Stimulated activated CD8-positive, alpha-beta memory T cell treated with anti-CD3 and anti-CD28 coated beads, Interleukin-15, amount 100 ng/mL, for 48 hours (primary cell): ENCODE measurements at regions not wholly inside any gene's neighbourhood (a gene's known extent, or its start where the extent isn't known, plus 50 kb on each side); places are given as distances from the start of the nearest gene placed in this dataset.

Experiments
- DNase-seq, 2 donors: peaks; one replicate each; pipeline ENCODE4 v3.0.0-alpha.2; 2020; ENCODE audit warnings: low read depth in 2 of 2

DNA sequence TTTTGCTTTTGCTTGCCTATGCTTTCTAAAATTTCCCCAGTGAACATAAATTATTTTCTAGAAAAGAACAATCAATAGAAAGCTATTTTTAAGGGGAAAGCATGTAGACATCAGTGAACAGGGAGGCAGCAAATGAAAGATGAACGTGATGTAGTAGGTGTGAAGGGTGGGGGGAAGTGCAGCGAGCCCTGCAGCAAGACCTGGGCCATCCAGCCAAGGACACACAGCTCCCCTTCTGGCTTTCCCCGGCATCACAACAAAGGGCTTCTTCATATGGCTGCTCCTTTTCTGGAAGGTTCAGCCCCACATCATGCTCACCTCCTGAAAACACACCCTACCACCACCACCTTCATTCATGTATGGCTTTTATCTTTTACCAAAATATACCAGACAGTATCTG is 109.2 kb upstream of the ETS2 start:
- no peak for DNase-seq

DNA sequence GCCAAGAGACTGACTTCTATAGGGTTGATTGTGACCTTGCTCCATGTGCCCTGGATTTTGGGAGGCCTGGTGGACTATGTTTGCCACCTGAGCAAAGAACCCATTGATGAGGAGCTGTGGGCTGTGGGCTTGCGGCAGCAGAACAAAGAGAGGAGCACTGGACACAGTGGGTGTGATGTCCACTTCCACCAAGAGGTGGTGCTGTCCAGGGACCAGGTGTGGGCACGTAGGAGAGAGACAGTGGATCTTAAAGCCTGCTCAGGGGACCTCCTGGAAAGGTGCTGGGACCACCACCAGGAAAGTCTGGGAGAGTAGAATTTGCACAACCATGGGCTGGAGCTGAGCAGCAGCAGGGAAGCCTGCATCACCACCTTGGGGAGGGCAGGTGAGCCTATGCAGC is 106.7 kb upstream of the ETS2 start:
- no peak for DNase-seq

DNA sequence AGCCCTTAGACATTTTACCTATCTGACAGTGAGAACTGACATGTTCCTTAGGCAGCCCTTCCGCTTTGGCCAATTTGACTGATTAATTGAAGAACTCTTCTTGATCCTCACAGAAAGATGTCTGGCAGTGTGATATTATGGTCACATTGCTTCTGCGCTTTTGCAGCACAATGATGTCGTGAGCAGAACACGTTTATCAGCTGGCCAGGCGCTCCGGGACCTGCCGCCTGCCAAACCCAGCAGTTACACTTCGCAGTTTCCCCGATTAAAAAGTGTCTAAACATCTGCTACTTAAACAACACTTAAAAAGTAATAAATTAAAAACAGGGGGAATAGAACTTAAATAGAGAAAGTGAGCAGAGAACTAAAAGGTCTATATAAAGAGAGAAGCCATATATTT is 103.5 kb upstream of the ETS2 start:
- DNase-seq = no peak

DNA sequence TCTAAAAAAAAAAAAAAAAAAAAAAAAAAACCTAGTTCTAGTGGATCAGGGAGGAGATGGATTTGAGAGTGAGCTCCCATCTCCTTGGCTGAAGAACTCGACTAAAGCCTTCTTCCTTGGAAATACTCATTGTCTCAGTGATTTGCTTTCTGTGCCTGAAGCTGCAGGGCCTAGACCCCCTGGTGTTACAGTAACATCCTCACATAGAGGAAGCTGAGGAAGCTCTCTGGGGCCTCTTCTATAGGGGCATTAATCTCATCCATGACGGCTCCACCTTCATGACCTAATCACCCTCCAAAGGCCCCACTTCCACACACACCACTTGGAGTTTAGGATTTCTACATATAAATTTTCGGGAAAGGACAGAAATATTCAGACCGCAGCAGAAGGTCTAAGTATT is 95.9 kb upstream of the ETS2 start:
- DNase-seq = no peak

DNA sequence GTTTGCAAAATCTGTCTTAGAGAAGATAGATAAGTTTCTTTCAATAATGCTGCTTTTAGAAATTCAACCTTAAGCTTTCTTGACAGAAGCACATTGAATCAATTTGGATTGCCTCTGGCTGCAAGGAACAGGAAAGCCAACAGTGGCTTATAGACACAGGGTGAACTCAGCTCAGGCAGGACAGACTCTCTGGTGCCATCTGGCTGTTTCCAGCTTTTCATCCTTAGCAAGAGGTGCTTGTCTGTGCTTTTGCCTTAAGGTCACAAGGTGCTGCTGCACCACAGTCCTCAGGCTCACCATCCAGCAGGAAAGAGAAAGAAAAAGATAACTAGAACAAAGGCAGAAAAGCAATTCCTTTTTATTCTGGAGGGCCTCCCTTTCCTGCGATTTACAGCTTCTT is 93.7 kb upstream of the ETS2 start:
- DNase-seq = no peak

DNA sequence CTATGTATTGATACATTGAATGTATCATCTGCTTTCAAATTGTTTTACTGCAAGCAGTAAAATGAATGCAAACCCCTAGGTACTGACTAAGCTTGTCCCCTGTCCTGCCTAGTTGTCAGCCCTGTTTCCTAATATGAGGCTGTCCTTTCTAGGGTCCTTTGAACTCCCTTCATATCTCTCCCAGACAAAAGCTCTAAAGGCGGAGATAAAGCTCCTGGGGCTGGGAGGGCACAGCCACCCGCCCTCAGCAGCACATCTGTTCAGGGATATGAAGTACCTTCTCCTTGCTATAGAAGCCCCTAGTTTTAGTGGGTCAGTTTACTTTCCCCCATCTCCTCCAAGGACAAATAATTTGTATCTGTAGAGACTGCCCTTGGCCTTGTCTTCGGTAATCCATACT is 93.1 kb upstream of the ETS2 start:
- no peak for DNase-seq

DNA sequence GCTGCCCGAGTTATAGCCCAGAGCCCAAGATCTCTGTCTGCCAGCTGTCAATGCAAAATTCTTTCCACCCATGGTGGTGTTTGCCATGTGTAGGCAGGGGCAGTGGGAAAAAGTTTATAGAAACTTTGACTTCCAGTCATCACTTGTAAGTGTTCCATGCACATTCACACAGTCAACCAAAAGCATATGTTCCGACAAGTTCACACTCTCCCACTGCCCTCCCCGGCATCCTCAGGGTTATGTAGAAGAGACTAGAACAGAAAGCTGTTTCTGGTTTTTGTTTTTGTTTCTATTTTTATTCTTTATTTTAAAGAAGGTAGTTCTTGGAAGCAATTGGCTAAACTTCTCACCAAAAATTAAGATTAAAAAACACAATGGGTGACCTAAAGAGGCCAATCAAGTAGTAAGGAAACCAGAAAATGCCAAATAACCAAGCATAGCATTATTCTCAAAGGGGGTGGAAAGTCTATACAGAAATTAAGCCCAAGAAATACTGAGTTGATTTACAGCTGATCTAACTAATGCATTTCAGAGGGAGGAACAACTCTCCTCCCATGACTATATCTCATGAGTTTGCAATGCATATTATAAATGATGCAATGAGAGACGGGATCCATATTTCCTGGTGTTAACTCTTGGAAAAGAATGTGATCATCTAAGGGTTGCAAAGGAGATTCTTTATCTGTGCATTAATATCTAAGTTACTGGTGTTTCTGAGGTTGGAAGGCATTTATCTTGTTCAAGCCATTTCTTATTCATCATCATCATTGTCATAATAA is 91.5 kb upstream of the ETS2 start:
- DNase-seq = no peak

DNA sequence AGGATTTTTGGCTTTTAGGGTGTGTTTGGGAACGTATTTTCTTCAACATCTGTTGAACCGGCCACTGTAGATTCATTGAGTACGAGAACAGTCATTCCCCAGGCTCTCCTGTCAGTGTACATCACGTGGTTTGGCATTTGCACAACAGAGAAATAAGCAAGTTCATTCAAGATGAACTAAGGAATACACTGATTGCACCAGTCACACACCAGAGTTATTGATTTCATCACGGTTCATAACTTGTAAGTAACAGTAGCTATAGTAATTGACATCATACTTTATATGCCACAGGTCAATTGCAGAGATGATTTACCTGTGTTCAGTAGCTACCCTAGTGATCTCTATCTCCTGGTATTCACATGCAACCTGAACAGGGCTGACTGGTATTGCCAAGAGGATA is 90.7 kb upstream of the ETS2 start:
- DNase-seq = no peak

DNA sequence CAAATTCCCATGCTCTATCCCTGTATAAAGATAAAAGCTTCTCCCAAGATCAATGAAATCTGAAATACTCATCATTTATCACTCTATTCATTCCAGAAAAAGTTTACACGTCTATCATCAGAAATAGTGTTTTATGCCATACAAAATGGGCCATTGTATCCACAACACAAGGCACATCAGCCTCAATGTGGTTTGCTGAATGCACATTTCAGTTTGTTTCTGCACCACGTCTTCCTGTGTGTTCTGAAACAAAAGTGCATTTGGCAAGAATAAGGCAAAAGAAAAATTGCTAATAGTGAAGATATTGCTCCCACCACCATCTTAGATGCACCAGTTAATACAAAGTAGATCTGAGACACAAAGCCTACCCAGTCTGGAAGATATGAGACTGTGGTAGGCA is 89.6 kb upstream of the ETS2 start:
- no peak for DNase-seq

DNA sequence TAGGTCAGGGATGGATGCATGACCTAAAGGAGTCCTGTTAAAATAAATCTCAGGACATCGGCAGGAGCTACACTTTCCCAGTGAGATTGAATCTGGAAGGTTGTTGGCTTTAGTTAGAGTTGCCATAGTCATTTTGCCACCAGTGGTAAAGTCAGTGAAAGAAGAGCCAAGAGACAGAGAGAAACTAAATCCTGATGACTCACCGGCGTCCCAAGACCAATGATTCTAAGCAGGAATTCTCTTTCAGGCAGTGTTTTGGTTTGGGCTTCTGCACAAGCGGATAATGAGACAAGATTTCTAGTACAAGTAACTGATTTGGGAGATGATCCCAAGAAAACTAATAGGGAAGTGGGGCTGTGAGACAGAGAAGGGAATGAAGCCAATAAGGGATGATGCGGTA is 88.8 kb upstream of the ETS2 start:
- DNase-seq = no peak

DNA sequence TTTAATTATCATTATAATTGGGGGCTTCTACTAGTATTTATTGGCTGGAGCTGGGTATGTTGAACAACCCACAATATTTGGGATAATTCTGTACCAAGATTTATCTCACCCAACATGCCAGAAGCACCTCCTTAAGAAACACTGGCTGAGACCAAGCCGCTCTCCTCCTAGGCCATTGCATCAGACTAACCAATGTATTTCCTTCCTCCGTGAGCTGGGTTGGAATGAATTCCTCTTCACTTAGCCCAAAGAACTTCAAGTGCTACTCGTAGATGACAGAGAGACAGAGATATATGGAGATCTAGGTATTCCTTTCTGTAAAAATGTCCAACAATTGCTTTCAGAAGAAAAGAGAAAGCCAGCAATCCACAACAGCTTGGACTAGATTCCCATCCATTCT is 87.2 kb upstream of the ETS2 start:
- no peak for DNase-seq

DNA sequence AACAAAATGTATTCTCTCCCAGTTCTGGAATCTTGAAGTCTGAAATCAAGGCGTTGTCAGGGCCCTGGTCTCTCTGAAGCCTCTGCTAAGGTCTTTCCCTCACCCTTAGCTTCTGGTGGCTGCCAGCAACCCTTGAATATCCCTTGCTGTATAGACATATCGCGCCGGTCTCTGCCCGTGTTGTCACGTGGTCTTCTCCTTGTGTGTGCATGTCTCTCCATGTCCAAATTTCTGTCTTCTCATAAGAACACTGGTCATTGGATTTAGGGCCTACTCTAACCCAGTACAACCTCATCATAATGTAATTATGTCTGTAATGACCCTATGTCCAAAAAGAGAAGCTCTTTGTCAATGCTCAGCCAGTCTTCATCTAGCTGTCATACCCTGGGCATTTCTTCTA is 85.7 kb upstream of the ETS2 start:
- no peak for DNase-seq

DNA sequence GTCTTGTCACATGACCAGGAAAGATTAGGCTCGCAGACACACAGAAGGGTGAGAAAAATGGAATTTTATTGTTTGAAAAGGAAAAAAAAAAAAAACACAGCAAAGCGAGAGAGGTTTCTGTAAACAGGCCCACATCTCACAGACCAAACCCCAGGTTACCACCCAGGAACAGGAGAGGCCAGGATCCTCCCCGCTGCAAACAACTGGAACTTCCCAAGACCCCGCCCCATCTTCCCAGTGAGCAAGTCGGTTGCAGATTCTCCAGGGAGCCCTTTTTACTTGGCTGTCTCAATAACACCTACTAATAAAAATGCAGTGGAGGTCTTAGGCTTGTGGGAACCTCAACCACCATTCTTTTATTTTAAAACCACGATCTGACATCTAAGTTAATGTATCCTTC is 84.7 kb upstream of the ETS2 start:
- DNase-seq = no peak

DNA sequence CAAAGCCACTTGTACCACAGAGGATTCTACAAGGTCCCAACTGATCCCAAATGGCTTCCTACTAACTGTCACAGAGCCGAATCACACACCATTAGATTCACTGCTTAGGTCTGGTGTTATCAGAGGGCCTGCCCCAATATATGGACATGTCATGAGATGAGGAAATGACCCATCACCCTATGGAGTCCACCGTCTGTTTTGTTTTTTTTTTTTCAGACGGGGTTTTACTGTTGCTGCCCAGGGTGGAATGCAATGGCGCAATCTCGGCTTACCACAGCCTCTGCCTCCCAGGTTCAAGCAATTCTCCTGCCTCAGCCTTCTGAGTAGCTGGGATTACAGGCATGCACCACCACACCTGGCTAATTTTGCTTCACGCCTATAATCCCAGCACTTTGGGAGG is 83.8 kb upstream of the ETS2 start:
- no peak for DNase-seq

DNA sequence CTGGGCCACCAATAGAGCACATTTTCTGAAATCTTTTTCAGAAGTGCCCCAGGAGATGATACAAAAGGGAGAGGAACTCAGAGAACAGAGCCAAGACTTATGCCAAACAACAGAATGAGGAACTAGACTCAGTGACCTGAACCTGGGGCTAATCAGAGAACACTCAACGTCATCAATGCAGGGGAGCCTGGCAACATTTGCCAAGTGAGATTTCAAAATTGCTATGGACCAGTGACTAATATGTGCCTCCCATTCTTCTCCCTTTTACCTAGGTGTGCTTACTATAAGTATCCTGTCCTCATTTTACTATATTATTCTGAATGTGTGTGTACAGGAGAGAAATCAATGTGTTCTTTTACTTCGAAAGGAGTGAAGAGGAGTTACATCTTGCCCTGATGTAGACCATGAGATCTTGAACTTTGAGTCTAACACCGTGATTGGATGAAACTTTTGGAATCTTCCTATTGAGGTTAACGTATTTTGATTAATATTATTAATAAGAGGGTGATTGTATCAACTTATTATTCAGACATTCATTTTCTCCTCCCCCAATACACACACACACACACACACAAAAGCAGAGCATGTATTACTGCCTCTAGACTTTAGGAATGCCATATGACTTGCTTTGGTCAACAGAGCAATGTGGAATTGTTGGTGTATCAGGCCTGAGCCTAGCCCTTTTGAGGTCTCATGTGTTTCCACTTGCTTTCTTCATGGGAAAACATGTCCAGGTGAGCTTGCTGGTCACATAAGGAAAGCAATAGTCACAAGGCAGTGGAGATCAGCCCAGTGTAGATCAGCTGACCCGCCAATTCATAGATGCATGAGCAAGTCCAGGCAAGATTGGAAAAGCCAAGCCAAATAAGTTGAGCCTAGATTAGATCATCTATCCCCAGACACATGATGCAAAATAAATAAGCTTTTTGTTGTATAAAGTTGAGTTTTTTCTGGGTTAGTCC is 80.3 kb upstream of the ETS2 start:
- DNase-seq = no peak

DNA sequence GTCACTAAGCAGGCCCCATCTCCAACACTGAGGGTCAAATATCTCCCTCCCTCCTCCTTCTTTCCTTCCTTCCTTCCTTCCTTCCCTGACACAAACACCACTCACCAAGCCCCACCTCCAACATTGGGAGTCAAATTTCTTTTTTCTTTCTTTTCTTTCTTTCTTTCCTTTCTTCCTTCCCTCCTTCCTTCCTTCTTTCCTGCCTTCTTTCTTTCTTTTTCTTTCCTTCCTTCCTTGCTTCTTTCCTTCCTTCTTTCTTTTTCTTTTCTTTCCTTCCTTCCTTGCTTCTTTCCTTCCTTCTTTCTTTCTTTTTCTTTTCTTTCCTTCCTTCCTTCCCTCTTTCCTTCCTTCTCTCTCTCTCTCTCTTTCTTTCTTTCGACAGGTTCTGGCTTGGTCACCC is 79.2 kb upstream of the ETS2 start:
- no peak for DNase-seq

DNA sequence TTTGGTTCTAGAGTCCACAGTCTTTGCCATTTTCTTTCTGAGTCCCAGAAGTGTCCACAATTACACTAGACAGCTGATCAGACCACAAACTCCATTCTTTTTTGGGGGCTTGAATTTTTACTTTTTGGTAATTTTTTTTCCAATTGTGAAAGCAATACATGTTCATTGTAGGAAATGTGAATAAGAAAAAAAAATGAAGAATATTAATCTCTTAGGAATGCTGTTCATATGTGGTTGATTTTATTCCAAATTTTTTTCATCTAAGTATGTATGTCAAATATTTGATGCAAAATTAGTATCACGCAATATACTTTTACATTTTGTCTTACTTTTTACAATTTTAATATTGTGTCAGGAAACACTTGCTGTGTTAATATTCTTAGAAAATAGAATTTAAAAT is 76.4 kb upstream of the ETS2 start:
- no peak for DNase-seq

DNA sequence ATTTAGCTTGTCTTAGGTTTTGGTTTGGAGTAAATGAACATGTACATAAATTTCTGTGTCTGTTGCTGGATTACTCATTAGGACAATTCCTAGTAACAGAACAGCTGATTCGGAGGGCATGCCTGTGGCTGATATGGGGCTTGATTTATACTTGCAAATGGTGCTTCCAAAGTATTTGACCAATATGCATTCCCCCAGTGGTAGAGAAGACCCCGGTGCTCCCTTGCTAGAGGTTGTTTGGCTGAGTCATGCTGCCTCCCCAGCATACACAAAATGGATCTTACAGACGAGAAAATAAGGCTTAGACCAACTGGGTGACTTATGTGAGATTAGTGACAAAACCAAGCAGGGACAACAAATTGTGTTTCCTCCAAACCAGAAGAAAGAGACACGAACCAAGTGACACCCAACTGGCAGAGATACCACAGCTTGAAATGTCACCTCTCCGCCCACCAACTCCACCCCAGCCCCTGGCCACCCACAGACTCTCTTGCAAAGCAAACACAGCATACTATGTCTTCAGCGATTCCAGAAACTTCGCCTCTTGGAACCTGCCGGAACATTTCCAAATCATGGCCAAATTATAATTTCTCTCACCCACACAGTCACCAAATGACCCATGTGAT is 75.9 kb upstream of the ETS2 start:
- DNase-seq = no peak

DNA sequence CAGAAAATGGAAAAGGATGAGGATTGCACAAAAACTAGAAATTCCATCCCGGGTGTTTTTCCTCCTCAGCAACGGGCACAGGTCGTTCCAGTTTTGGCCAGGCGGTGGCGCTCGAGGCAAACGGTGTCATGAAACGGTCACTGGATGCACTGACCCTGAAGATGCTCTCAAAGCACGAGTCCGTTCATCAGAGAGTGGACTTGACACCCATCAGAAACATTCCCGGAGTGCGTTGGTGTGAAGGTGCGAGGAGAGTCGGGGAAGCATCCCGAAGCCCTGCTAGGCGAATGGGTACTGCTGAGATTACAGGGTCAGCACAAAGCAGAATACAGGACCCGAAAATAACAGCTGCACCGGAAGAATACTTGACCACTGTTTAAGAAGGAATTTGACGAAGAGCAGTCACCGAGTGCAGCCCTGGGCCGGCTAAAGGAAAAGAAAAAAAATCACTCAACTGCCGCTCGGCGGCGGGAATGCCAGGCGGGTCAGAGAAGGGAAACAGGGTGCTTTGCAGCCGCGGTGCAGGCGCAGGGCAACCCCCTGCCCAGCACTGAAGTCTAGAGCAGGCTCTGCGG is 71.7 kb upstream of the ETS2 start:
- peak; percentile 29 to 30 for DNase-seq

DNA sequence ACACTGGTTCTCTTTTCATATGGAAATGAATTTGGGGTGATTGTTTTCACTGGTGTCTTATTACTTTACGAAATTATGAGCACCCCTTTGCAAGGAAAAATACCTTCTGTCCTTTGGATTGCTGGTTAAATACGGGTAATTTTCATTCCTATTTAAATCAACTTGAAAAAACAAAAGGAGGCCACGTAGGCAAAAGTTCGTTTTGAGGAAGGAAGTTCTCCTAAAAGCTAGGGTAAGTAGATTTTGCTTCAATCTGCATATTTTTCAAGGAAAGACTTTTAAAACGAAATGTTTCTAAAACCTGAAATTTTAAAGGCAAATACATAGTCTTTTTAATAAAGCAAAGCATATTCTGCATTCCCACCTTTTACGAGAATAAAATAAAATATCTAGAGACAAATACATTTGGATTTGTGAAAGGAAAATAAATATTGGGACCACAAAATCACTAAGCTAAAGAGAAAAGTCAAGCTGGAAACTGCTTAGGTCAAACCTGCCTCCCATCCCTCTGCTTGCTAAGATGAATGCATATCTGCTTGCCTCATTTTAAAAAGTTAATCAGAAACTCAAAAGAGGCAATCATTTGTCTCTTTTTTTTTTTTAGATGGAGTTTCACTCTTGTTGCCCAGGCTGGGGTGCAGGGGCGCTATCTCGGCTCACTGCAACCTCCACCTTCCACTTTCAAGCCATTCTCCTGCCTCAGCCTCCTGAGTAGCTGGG is 70.9 kb upstream of the ETS2 start:
- DNase-seq = no peak

DNA sequence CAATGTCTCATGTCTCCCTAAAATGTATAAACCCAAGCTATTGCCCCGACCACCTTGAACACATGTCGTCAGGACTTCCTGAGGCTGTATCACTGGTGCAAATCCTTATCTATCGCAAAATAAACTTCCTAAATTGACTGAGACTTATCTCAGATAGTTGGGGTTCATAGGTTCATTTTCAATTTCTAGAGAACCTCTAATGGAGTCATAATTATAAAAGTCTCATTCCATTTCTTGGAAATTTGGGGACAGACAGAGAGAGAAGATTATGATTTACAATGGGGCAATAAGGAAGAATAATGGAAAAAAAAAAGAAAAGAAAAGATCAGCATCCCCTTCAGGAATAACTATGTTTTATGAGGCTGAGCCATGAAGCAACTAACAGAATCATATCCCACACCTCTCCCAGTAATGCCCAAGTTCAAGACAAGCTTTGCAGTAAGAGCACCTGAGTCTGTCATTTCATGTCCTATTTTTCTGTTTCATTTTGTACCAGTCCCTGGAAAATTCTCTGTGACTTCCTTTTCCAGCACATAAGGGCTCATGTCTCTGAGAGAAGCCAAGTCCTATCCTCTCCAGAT is 70.0 kb upstream of the ETS2 start:
- DNase-seq = no peak
